GM21423 (cell line): ENCODE measurements at regions not wholly inside any gene's neighbourhood (a gene's known extent, or its start where the extent isn't known, plus 50 kb on each side); places are given as distances from the start of the nearest gene placed in this dataset.
"Not testable (repeated sequence)": the region's sequence is repeated elsewhere in the genome, so short reads cannot be mapped to it uniquely, and the experiment has no call there.

Experiments used
- ATAC-seq: cut with Tn5 transposase; IDR thresholded peaks from one replicate; pipeline ENCODE4 v1.9.1; 2021; ENCODE audit warnings: mild to moderate bottlenecking, moderate library complexity; ENCODE audit not compliant: unreplicated experiment

DNA sequence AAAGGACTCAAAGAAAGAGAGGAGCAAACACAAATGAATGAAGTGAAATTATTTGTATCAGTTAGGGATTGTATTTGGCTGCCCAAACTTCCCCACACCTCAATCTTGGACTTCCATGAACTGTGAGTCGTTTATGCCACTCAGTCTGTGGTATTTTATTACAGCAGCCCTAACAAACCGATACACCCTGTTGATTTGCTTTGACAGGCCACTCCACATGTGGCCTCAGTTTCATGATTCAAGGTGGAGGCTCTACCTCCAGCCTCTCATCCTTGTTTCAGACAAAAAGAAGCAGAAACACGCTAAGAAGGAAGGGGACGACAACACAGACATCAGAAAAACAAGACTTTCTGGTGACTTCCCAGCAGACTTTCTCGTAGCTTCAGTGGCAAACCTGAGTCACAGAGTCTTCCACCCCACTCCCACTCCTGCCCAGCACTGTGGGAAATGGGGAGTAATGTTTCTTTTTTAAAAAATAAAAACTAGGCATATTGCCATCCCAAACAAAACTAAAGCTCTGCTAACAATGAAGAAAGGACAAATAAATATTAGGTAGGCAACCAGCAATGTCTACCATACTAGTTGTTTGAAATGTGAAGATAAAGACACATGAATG lies 52.2 kb upstream of the ABCA1 start:
- no peak for ATAC-seq

DNA sequence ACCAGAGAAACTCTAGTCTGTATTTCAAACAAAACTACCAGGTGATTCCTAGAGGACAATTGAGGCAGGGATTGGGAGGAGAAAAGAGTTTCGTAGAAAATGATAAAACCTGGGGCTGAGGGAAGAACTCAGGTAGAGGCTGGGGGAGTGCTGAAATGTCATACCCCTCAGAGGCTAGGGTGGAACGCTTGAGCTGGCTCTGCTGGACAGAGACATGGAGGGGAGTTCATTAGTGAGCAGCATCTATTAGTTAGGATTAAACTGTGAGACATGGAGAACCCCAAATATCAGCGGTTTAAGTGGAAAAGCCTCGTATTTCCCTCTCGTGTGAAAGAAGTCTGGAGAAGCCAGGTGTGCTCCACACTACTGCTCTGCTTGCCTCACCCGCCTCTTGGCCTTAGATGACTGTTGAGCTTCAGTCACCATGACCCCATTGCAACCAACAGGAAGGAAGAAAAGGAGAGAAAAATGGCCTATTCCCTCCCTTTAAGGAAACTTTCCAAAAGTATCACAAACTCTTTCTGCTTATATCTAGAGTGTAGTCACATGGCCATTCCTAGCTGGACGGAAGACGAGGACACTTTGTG lies 53.7 kb upstream of the ABCA1 start:
- no peak for ATAC-seq

DNA sequence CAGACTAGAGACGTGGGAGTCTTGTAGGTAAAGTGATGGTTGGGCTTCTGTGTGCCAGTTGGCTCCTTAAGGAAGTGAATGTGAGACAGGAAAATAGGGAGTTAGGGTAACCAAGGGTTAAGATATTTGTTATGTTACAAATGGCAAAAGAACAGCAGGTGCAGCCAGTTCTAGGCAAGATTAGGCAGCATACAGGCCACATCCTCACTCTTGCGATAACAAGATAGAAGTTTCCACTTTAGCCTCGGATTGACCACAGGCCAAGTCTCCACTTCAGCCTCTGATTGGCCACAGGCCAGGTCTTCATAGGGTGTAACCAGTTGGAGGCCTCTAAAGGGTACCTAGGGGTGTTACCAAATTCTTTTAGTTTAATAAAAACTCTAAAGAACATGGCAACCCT lies 54.6 kb upstream of the ABCA1 start:
- no peak for ATAC-seq

DNA sequence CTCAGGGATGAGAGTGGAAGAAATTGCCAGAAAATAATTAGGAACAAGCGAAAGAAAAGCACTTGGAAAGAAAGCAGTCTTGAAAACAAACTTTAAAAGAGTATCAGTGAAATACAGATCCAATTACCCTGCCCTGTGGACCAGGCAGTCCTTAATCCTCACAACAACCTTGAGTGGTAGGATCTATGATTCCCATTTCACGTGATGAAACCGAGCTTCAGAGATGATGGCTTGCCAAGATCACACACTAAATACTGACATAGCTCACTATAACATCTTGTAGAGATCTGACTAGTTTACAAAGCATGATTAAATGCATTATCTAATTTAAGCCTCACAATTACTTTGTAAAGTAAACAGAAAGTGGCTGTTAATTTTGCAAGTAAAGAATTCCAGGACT lies 55.5 kb upstream of the ABCA1 start:
- no peak for ATAC-seq

DNA sequence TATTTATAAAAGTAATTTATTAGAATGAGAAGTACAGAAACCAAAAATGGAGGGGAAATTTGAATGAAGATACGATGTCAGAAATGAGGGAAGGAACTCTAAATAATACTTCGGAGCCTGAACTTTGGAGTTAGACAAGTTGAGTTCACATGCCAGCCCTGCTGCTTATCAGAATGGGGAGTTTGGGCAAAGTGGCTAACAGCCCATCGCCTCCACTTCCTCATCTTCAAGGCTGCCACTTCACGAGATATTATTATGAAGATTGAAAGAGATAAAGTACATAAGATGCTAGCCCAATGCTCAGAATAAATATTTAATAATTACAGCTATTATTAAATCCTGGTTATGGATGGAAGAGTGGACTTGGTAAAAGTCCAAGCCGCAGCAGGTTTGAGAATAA lies 56.2 kb upstream of the ABCA1 start:
- no peak for ATAC-seq

DNA sequence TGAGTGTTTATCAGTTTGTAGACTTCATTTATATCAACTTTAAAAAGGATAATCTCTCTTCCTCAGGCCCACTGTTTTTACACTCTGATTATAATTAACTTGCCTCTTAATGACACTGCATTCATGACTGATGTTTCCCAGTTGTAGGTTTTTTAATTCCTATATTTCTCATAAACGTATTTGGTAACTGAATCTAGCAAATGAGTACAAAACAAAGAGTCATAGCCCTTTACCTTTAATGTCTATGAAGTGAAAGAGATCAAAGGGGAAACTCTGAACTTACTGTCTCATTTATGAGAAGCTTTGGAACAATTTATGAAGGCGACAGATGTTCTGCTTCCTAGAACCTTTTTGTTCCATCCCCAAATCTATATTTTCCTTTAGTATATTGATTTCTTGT lies 56.6 kb upstream of the ABCA1 start:
- no peak for ATAC-seq

DNA sequence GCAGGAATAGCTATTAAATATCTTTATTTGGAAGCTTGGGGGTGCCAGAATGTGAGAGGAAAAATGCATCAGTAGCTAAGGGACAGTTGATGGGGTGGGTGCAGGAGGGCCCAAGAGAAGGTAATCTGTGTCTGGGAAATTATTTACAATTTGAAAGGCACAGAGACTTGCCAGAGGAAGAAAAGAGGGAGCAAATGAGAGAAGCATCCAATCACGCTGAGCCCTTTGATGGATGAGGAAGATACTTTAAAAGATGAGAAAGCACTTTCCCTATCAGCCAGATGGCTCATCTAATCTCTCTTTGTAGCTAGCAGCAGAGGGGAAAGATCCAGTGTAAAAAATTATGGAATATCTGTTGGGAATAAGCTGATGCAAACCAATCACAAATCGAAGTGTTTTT lies 57.0 kb upstream of the ABCA1 start:
- no peak for ATAC-seq

DNA sequence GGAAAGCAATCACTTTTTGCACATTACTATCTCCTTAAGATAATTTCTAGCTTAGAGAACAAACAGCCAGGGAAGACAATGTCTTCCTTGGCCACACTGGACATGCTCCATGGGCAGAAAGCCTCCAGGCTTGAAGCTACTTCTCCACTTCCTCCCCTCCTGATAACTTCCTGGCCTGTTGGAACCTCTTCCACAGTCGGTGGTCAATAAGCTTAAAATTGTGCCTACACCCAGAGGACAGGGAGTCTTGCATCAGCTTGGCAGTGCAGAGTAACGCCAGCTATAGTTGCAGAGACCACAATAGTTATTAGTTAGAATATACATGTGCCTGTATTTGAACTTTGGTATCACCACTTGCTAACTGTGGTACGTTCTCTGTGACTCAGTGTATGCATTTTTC lies 58.1 kb upstream of the ABCA1 start:
- ATAC-seq: no peak

DNA sequence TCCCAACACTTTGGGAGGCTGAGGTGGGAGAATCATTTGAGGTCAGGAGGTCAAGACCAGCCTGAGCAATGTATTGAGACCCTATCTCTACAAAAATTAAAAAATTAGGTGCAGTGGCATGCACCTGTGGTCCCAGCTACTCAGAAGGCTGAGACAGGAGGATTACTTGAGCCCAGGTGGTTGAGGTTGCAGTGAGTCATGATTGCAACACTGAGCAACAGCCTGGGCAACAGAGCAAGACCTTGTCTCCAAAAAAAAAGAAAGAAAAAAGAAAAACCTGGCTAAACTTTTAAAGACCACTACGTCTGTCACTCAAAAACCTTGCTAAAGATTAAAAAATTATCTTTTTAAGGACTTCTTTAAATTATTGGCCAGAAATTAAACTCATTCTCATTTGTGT lies 59.8 kb upstream of the ABCA1 start:
- ATAC-seq: no peak

DNA sequence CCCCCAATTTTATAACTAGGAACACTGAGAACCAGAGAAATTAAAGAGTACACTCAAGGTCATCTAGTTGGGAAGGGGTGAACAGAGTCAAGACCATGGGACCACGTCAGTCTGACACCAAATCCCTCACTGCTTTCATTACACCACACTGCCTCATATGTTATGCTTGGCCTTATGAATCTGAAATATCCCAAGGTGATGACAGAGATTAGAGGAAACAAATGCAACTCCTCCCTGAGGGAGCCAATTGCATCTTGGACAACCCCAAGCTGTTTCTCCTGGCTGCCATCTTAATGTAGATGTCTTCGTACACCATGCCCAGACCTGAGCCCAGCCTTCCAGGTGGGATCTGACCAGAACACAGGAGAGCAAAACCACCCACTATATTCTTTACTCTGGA lies 60.6 kb upstream of the ABCA1 start:
- no peak for ATAC-seq

DNA sequence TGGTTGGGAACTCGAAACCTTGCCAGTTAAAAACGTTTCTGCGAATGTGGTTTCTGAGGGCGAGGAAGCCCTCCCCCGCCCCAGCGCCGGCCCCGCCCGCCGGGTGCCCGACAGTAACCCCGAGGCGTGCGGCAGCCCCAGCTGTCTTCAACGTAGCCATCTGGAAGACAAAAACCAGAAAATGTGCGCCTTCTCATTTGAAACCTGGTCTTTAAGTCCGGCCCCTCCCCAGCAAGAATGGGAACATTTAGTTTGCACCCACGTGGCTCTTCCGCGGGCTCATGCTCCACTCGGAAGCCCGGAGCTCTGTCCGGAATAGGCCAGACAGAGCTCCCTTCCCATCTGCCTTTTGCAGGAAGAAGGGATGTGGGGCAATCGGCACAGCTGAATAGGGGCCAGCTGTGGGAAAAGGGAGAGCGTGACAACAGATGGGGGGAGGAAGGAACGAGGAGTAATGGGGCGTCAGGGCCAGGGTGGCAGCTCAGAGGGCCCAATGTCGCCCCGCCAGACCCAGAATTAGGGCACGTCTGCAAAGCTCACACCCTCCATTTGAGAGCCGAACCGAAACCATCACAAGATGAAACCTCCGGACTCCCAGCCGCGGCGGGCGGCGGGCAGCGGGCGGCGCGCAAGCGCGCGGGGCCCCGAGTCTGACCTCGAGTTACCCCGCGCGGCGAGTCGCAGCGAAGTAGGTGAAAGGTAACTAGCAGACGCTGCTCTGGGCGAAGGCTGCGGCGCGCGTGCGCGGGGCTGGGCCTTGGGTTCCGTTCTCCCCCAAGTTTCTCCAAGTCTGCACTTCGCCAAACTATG lies 63.4 kb upstream of the ABCA1 start:
- ATAC-seq: peak; percentile 83

DNA sequence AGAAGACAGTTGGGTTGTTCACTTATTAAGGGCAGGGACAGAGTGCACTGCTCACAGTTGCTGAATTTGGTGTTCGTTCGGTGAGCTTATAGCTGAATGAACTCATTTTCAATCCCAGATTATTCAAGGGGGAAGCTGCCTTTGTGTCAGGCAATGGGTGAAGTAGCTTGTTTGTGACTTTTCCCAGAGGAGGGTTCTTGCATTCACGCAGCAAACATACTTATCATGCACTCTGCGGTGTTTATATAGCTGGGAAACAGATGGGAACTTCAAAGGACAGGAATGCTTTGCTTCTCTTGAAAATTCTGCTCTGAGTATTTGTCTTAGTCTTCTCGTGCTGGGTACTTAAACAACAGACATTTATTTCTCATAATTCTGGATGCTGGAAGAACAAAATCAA lies 64.7 kb upstream of the ABCA1 start:
- no peak for ATAC-seq

DNA sequence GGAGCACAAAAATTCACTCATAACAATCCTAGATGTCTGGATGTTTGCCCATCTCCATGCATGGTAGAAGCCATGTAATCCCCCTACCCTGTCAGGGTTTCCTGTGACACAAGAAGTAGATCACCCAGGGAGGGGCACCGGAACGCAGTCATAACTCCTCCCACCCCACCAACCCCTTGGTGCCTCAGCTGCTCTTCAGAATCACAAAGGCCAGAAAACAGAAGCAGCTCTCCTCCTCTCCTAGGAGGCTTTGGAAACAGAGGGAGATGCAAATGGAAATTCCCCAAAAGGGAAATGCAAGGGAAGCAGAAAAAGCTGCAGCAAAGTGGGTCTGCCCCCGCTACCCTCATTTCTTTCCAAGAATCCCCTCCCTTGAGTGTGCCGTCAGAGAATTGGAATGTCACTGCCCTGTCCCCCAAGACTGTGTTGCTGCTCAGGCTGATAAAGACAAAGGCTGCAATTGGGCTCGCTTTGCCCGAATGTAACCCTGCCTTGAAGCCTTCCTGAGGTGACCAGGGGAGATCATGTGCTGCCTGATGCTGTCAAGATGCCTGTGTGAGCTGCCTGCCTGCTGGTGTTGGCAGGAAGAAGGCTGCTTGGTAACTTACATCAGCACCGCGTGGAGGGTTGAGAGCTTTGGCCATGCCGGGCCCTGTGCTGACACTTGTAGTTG lies 65.5 kb upstream of the ABCA1 start:
- no peak for ATAC-seq

DNA sequence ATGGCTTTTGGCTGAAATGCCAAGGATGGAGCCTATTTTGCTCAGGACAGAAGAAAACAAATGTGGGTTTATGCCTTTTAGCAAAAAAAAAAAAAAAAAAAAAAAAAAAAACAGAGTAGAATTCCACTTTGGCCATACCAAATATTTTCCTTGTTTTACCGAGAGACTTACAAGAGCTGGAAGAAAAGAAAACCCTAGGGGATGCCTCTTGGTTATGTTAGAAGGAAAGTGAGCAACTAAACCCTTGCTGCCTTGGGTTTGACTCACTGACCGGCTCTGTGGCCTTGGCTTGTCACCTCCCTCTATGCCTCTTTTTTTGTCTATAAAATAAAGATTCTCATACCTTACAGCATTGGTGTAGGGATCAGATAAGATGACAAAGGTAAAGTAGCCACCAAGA lies 69.6 kb upstream of the ABCA1 start:
- ATAC-seq: no peak

DNA sequence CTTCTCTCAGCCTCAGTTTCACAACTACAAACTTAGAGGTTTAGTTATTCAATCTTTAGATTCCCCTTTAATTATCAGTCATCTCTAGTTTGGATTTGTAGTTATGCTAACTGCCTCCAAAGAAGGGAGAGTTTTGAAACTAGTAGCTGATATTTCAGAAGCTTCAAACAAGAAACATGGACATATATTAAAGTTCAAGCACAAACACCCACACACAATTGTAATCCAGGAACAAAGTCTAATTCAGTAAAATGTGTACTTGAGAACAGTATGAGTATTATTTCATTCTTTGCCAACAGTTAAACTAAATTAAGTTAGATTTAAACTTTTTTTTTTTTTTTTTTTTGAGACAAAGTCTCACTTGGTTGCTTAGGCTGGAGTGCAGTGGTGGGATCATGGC lies 71.2 kb upstream of the ABCA1 start:
- ATAC-seq: no peak

DNA sequence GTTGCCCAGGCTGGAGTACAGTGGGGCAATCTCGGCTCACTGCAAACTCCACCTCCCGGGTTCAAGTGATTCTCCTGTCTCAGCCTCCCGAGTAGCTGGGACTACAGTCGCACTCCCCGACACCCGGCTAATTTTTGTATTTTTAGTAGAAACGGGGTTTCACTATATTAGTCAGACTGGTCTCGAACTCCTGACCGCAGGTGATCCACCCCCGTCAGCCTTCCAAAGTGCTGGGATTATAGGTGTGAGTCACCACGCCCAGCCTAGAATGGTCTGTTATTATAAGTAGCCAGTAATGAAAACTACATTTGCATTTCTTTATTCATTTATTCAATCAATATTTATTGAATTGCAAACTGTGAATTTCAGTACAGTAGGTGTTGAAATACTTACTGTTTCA lies 72.6 kb upstream of the ABCA1 start:
- ATAC-seq: not testable (repeated sequence)

DNA sequence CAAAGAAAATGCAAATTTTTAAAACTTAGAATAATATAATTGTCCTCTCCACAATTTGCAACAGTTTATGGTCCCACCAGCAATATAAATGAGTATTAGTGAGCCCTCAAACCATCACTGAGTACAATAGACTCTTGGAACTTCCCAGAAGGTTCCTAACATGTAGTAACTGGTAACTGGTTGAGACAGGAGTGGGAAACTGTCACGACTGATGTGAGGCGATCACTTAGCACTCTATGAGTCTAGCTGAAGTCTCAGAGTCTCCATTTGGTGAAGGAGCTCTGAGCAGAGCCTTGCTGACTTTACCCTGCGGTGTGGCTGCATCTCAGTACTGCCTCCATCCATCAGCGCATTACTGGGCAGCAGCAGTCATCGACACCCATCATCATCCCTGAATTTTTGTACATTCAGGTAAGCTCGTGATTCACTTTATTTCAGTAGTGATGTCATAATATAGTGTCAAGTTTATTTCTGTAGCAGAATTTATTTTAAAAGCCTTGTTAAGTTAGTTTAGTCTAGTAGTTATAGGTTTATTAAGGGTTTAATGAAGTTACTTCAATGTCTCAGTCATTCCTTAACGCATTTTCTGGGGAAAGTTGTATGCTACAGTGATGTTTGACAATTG lies 76.6 kb upstream of the ABCA1 start:
- ATAC-seq: no peak

DNA sequence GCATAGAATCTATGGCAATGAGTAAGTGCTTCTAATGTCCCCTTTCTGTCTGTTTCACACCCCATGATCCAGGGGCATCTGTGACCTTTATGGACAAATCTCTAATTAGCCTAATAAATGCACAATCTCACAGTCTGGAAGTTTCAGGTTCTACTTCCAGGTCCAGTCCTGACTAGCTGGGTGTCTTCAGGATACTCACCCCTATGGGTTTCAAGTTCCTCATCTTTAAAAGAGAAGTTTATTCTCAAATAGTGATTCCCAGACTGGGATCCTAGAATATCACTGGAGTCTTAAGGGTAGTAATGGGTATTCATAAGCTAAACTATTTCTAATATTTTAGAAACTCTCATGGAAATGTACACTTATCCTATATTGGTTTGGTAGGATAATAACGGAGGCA lies 77.2 kb upstream of the ABCA1 start:
- no peak for ATAC-seq

DNA sequence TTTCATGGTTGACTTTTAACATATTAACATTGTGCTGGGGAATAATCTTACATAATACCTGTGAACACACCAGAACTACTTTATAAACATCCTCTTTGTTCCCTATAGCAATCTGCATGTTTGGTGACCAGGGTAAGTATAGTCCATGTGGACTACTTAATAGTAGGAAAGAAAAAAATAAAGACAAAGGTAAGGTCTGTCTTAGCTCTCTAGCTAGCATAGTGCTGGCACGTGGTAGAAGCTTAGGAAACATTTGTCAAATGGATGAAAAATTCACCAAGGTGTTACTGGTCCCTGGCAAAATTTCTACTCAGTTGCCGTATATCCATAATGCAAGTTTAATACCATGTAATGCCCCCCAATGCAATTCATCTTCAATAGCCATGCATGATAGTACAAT lies 78.6 kb upstream of the ABCA1 start:
- ATAC-seq: no peak

DNA sequence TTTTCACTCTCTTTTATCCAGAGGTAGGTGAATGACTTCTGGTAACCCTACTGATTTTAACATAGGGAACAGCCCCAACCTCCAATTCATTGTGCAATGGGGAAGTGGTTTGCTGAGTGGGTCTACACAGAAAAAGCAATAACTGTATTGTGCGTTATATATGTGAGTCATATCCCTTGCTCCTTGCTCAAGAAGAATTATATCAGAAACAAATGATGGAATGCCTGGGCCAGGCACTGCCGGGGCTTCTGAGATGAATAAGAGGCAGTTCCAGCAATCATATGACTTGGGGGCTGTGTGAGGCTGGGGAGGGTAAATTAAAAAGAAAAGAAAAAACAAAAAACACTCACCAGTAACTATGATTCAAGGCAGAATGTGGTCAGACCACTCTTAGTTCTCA lies 79.2 kb upstream of the ABCA1 start:
- no peak for ATAC-seq

DNA sequence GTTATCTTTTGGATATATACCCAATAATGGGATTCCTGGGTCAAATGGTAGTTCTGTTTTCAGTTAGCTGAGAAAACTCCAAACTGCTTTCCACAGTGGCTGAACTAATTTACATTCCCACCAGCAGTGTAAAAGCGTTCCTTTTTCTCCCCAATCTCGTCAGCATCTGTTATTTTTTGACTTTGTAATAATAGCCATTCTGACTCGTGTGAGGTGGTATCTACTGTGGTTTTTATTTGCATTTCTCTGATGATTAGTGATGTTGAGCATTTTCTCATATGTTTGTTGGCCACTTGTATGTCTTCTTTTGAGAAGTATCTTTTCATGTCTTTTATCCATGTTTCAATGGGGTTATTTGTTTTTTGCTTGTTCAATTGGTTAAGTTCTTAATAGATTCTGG lies 82.1 kb upstream of the ABCA1 start:
- ATAC-seq: not testable (repeated sequence)
